NCI-H524 (cell line): ENCODE measurements at regions not wholly inside any gene's neighbourhood (a gene's known extent, or its start where the extent isn't known, plus 50 kb on each side); places are given as distances from the start of the nearest gene placed in this dataset.

Source experiments
- DNase-seq, 2 experiments: peaks; one replicate each; lab custom pipeline; 2025; lab: John Stamatoyannopoulos, UW

GRCh38 chr6:4615891-4616290 lies 160.3 kb upstream of the CDYL start:
- peak; percentile 79 to 93 for DNase-seq

DNA sequence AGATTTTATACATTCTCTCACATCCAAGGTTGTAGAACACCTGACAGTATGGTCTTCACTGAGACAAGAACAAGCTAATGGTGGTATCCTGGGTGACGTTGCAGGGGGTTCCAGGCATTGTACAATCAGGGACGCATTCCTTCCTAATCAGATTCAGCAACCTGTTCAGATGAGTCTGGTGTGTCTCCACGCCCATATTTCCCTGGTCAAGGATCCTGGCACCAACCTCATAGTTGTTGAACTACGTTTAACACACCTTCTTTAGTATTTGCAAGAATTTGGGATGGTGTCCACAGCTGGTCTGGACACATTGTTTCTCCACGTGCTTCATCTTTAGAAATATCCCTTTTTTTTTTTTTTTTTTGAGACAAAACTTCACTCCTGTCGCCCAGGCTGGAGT lies 161.0 kb upstream of the CDYL start:
- no peak for DNase-seq

DNA sequence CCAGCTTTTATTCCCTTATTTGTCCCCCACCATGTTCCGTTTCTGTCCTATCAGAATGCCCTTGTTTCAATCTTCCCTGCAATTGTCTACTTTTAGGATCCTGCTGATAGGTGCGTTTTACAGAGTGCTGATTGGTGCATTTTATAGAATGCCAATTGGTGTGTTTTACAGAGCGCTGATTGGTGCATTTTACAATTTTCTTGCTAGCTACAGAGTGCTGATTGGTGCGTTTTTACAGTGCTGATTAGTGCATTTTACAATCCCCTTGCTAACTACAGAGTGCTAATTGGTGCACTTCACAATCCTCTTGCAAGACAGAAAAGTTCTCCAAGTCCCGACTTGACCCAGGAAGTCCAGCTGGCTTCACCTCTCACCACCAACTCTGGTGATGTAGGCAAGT lies 161.6 kb upstream of the CDYL start:
- DNase-seq, result no peak

GRCh38 chr6:4613795-4614194 lies 162.4 kb upstream of the CDYL start:
- DNase-seq, result peak; percentile 50 to 78

- DNase-seq, result no peak
These were observed 162.8 kb upstream of the CDYL start for GRCh38 chr6:4613381-4613780.

DNA sequence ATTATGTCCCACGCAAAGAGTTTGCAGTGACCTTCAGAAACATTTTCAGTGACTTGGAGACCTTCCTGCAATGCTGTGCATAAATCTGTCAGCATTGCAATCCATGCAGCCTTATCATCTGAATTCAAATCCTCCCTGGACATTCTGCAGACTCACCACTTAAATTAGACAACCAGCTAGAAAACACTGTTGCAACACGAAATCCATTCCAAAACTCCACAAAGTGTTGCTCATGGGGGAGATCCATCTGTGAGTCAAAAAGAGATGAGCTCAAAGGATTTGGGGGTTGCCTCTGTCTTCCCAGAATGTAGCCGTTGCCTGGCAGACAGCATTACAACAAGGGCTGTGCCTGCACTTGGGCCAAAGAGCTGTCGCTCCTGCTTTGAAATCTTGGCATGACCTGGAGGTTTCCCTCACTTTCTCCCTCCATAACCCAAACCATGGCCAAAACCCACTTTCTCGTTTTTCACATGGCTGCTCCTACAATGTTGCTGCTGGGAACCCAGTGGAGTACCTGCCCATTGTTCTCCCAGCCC lies 163.5 kb upstream of the CDYL start:
- DNase-seq, result no peak

GRCh38 chr6:4611429-4612129 lies 164.6 kb upstream of the CDYL start:
- peak in 1 of 2 experiments; percentile 9 for DNase-seq

DNA sequence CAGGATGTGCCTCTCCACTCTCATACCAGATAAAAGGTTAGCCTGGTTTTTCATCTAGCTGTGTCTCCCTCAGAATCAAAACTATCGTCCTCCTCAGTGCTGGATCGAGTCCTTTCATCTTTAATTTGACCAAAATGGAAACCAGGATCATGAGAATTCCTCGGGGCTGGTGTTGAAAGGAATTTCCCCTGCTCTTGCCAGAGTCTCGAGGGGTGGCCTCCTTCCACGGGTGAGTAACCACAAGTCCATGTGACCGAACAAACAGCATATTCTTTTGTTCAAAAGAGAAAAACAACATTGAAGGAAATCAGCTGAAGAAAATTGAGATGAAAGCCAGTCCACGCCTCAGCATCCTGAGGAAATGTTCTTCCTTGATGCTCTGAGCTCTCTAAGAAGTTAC lies 165.9 kb upstream of the CDYL start:
- DNase-seq, result no peak

- peak; percentile 91 to 97 for DNase-seq
These were observed 167.7 kb upstream of the CDYL start for GRCh38 chr6:4608361-4609115.

DNA sequence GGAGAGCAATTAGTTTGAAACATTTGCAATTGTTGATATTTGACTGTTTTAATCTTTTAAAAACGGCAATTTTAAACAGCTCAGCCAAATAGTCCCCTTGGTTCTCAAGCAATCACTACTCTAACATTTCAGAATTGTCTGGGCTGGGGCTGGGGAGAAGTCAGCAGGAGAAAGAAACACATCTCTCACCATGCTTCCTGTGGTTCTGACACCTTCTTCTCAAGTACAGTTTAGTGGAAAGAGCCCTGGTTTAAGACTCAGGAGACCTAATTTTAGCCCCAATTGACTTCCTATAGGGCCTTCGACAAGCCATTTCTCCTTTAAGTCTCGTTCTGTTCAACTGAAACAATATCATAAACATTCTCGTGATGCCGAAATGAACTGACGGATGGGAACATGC lies 168.4 kb upstream of the CDYL start:
- DNase-seq, result peak in 1 of 2 experiments; percentile 9

DNA sequence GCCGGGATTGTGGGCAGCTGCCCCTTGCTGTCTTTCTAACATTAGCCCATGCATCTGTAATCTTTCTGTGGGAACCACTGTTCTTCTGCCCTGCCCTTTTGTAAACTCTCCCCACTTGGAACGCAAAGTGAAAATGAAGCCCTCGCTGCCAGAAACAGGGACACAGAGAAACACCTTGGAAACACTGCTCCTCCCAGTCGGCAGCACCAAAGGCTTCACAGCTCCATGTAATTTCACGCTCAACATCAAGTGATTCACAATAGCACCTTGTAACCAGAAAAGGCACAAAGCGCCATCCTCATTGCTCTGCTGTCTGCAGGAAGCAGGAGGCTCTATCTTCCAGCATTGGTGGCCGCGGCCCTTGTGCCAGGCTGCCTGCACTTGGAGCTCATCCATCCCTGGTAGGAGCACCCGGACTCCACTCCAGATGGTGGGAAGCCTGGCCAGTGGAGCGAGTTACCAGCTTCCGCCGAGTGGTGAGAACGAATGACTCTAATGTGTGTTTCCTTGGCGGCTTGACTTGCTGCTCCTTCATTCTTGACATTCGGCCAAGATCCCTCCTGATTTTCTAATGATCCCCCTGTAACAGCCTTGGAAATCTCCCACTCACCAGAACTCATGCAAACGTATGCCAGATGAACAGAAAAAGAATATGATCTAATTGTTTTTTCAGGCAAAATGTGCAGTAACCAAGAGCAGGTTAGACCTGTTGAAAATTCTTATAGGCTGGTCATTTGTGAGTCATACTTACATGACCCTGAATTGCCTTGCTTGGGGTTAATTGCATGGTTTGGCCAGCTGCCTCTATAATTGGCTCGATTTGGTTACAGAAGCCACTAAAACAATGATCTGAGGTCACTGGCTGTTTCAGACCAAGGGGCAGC lies 169.1 kb upstream of the CDYL start:
- peak; percentile 13 to 54 for DNase-seq

DNA sequence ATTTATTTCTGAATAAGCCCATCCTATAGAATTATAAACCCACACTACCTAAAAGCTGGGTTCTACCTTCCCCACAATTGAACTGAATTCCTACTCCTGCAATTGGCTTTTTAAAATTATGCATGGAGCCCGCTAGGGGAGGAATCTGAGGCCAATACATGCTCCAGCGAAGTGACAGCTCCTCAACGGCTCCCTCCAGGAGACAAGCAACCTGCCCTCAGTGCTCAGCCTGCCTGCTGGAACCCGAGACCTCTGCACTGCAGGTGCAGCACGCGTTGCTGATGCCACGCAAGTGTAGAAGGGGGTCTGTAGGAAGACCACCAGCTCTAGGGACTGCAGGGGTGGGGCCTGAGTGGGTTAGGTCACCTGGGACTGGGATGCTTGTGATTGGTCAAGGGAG lies 170.2 kb upstream of the CDYL start:
- no peak for DNase-seq

- DNase-seq, result no peak
These were observed 172.3 kb upstream of the CDYL start for GRCh38 chr6:4603856-4604369.

DNA sequence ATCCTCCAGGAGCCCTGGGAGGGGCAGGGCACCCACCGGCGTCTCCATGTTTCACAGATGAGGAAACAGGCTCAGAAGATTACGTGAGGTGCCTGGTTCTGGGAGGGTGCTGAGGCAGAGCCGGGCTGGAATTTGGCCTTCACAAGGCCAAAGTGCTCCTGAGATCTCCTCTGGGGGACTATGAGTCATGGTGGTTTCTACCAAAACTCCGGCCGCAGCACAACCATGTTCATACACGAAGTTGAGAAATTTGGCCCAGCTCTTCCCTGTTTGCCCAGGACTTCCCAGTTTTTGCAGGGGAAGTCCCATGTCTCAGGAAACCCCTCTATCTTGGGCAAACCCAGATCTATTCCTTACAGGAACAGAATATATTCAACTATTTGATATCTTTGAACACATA lies 172.9 kb upstream of the CDYL start:
- no peak for DNase-seq

DNA sequence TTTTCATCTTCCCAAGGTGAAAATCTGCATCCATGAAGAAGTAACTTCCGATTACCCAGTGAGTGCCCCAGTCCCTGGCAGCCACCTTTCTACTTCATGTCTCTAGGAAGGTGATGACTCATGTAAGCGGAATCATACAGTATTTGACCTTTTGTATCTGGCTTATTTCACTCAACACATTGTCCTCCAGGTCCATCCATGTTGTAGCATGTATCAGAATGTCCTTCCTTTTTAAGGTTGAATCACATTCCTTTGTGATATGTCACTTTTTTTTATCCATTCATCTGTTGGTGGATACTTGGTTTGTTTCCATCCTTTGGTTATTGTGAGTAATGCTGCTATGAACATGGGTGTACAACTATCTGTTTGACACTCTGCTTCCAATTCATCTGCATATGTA lies 176.3 kb upstream of the CDYL start:
- no peak for DNase-seq

GRCh38 chr6:4598384-4598995 lies 177.7 kb upstream of the CDYL start:
- no peak for DNase-seq

DNA sequence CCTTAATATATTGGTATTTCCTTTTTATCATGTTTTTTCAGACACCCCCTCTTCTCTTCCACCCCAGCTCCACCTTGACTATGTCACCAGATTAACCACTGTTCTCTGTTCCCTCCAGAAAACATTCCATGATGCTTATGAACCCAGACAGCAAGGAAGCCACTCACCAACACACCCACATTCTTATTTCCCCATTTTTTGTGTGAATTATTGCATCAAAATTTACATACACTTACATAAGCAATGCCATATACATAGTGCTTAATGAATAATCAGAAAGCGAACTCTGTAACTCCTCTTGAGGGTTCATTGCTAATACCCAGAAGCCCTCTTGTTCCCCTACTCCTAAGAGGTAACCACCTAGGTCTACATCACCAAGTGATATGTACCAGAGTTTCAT lies 182.3 kb upstream of the CDYL start:
- DNase-seq, result no peak

GRCh38 chr6:4592026-4592425 lies 184.2 kb upstream of the CDYL start:
- DNase-seq, result no peak

DNA sequence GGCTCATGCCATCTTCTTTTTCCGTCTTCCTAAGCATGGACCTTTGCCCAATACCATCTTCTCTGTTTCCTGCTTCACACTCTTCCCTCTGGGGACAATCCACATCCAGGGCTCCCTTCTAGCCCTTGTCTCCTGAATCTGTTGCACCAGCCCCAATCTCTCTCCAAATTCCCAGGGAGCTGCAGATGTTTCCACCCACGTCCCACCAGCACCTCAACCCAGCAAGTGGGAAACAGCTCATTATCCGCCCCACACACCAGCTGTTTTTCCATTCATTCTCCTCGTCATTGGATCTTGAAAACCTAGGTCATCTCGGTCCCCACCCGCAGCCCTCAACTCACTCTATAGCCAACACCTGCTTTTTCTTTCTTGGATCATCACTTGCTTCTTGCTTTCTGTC lies 185.0 kb upstream of the CDYL start:
- DNase-seq, result no peak

- DNase-seq, result no peak
These were observed 186.9 kb upstream of the CDYL start for GRCh38 chr6:4589295-4589694.

DNA sequence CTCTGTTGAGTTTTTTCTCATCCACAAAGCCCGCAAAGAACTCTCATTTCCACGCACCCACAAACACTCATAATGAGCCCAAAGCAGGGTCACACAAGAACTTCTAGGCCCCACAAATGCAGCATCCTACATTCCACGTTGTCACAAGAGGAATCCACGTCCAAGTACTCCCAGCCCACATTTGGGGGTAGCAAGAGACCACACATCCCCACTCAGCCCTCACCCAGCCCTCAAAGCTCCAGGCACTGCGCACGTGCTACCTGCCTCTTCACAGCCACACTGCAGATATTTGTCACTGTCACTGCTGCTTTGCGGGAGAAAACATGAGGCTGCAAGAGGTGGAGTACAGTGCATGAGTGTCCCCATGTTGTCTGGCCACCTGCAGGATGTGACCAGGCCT lies 187.6 kb upstream of the CDYL start:
- DNase-seq, result no peak

DNA sequence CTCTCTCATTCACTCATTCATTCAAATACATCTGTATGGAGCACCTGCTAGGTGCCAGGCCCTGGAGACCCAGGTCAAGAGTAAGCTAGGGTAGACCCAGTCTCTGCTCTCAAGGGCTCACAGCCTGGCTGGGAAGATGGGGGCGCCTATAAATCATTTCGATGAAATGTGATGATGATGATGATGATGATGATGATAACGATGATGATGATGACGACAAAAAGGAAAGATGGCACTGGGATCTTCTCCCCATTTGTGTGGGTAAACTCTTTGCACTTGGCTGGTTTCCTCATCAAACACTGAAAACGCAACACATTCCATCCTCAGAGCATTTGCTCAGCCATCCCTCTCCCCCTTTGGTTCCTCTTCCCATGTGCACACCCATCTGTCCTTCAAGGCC lies 188.0 kb upstream of the CDYL start:
- no peak for DNase-seq
